ENCODE measurements at regions not wholly inside any gene's neighbourhood (a gene's known extent, or its start where the extent isn't known, plus 50 kb on each side); places are given as distances from the start of the nearest gene placed in this dataset.
A peak's percentile ranks its signal among the peaks of the same experiment; 100 is the strongest.

GRCh38 chr2:41736105-41736567 lies 311.7 kb upstream of the PKDCC start:
- no peak overlapping the region for H3K4me3 ChIP-seq (ENCODE audit: control insufficient read depth, low read depth, low read length)
- no peak for TF ChIP-seq CTCF (conservative IDR thresholded peaks at IDR 0.05; ENCODE audit: control insufficient read depth, insufficient read depth, low read depth, low read length)
- peak; percentile 49 for DNase-seq (ENCODE audit: low read depth)

GRCh38 chr2:41736586-41736985 lies 311.2 kb upstream of the PKDCC start:
- H3K4me3 ChIP-seq (ENCODE audit: control insufficient read depth, low read depth, low read length) = no peak overlapping the region
- TF ChIP-seq CTCF (conservative IDR thresholded peaks at IDR 0.05; ENCODE audit: control insufficient read depth, insufficient read depth, low read depth, low read length) = no peak
- no peak for DNase-seq (ENCODE audit: low read depth)

- no peak for TF ChIP-seq CTCF (conservative IDR thresholded peaks at IDR 0.05; ENCODE audit: control insufficient read depth, insufficient read depth, low read depth, low read length)
- H3K4me3 ChIP-seq (ENCODE audit: control insufficient read depth, low read depth, low read length) = no peak overlapping the region
- DNase-seq (ENCODE audit: low read depth) = peak; percentile 42
These were observed 309.9 kb upstream of the PKDCC start for GRCh38 chr2:41737888-41738287.

- H3K4me3 ChIP-seq (ENCODE audit: control insufficient read depth, low read depth, low read length) = no peak overlapping the region
- TF ChIP-seq CTCF (conservative IDR thresholded peaks at IDR 0.05; ENCODE audit: control insufficient read depth, insufficient read depth, low read depth, low read length) = no peak
- DNase-seq (ENCODE audit: low read depth) = no peak
These were observed 305.7 kb upstream of the PKDCC start for GRCh38 chr2:41741951-41742595.

GRCh38 chr2:41743324-41743723 lies 304.5 kb upstream of the PKDCC start:
- no peak for DNase-seq (ENCODE audit: low read depth)
- TF ChIP-seq CTCF (conservative IDR thresholded peaks at IDR 0.05; ENCODE audit: control insufficient read depth, insufficient read depth, low read depth, low read length) = no peak
- H3K4me3 ChIP-seq (ENCODE audit: control insufficient read depth, low read depth, low read length) = no peak overlapping the region

- DNase-seq (ENCODE audit: low read depth) = no peak
- no peak overlapping the region for H3K4me3 ChIP-seq (ENCODE audit: control insufficient read depth, low read depth, low read length)
- no peak for TF ChIP-seq CTCF (conservative IDR thresholded peaks at IDR 0.05; ENCODE audit: control insufficient read depth, insufficient read depth, low read depth, low read length)
These were observed 297.0 kb upstream of the PKDCC start for GRCh38 chr2:41750829-41751228.

GRCh38 chr2:41759880-41760279 lies 287.9 kb upstream of the PKDCC start:
- no peak overlapping the region for H3K4me3 ChIP-seq (ENCODE audit: control insufficient read depth, low read depth, low read length)
- no peak for DNase-seq (ENCODE audit: low read depth)
- no peak for TF ChIP-seq CTCF (conservative IDR thresholded peaks at IDR 0.05; ENCODE audit: control insufficient read depth, insufficient read depth, low read depth, low read length)

All from fibroblast of mammary gland (primary cell).